KMS-11 (cell line): ENCODE measurements at regions not wholly inside any gene's neighbourhood (a gene's known extent, or its start where the extent isn't known, plus 50 kb on each side); places are given as distances from the start of the nearest gene placed in this dataset.

Experiments
- H2AFZ ChIP-seq: fragments of 200-600 bp; sonication (generic); 2 replicates; pipeline ENCODE4 v1.6.1; 2016; ENCODE audit warnings: antibody characterized with exemption, mixed run types, low read depth
- H3K27ac ChIP-seq: fragments of 200-600 bp; sonication (generic); 2 replicates; pipeline ENCODE4 v1.6.1; 2016; ENCODE audit warnings: mild to moderate bottlenecking, mixed run types
- H3K27me3 ChIP-seq: fragments of 200-600 bp; sonication (generic); 2 replicates; pipeline ENCODE4 v1.6.1; 2017; ENCODE audit warnings: mild to moderate bottlenecking, low read depth, mixed run types, moderate library complexity; ENCODE audit not compliant: insufficient read depth
- H3K36me3 ChIP-seq: fragments of 200-600 bp; sonication (generic); 2 replicates; pipeline ENCODE4 v1.6.1; 2017; ENCODE audit warnings: mild to moderate bottlenecking, mixed run types; ENCODE audit not compliant: insufficient read depth
- H3K4me1 ChIP-seq: fragments of 200-600 bp; sonication (generic); 2 replicates; pipeline ENCODE4 v1.6.1; 2016; ENCODE audit warnings: mild to moderate bottlenecking, low read depth, mixed run types; ENCODE audit not compliant: poor library complexity, severe bottlenecking
- H3K4me2 ChIP-seq: fragments of 200-600 bp; sonication (generic); 2 replicates; pipeline ENCODE4 v1.7.0; 2016; ENCODE audit warnings: mild to moderate bottlenecking, mixed run types
- H3K4me3 ChIP-seq: fragments of 200-600 bp; sonication (generic); IDR thresholded peaks from 2 replicates; pipeline ENCODE4 v1.6.1; 2017; ENCODE audit warnings: low read depth, low read length, mixed read lengths; ENCODE audit not compliant: insufficient read depth
- H3K79me2 ChIP-seq: fragments of 200-600 bp; sonication (generic); 2 replicates; pipeline ENCODE4 v1.6.1; 2016; ENCODE audit warnings: low read depth, mixed run types; ENCODE audit not compliant: insufficient read depth
- H3K9ac ChIP-seq: fragments of 200-600 bp; sonication (generic); 2 replicates; pipeline ENCODE4 v1.6.1; 2016; ENCODE audit warnings: mild to moderate bottlenecking, mixed run types
- H4K20me1 ChIP-seq: fragments of 200-600 bp; sonication (generic); 2 replicates; pipeline ENCODE4 v1.6.1; 2016; ENCODE audit warnings: mild to moderate bottlenecking, mixed run types; ENCODE audit not compliant: insufficient read depth
- CTCF ChIP-seq: fragments of 200-600 bp; sonication (generic); conservative IDR thresholded peaks from 2 replicates; pipeline ENCODE4 v1.6.1; 2017; ENCODE audit warnings: low read depth, mild to moderate bottlenecking, antibody characterized with exemption, low read length, moderate library complexity, mixed read lengths

GRCh38 chrX:127466211-127466610, 586.0 kb downstream of the ACTRT1 start:
- no peak overlapping the region for H3K9ac ChIP-seq
- H3K36me3 ChIP-seq = no peaks in the 10 kb centered on the region
- H3K4me3 ChIP-seq = no peak overlapping the region
- no peaks in the 10 kb centered on the region for H3K27me3 ChIP-seq
- no peaks in the 10 kb centered on the region for H3K79me2 ChIP-seq
- no peaks in the 10 kb centered on the region for H3K4me1 ChIP-seq
- H2AFZ ChIP-seq = no peak overlapping the region
- TF ChIP-seq CTCF = no peak
- no peak overlapping the region for H3K27ac ChIP-seq
- H3K4me2 ChIP-seq = no peak overlapping the region
- H4K20me1 ChIP-seq = no peaks in the 10 kb centered on the region

GRCh38 chrX:127459790-127460189, 592.4 kb downstream of the ACTRT1 start:
- Histone ChIP-seq H3K27me3 (no peaks in the 10 kb centered on the region), H3K4me1 (no peaks in the 10 kb centered on the region), H4K20me1 (no peaks in the 10 kb centered on the region), H3K4me2 (no peak overlapping the region), H3K27ac (no peak overlapping the region), H2AFZ (no peak overlapping the region), H3K4me3 (no peak overlapping the region), H3K79me2 (no peaks in the 10 kb centered on the region), H3K9ac (no peak overlapping the region), H3K36me3 (no peaks in the 10 kb centered on the region)
- TF ChIP-seq CTCF = no peak

GRCh38 chrX:127457161-127457560, 595.0 kb downstream of the ACTRT1 start:
- Histone ChIP-seq H3K9ac (no peak overlapping the region), H3K36me3 (no peaks in the 10 kb centered on the region), H3K27me3 (no peaks in the 10 kb centered on the region), H3K27ac (no peak overlapping the region), H4K20me1 (no peaks in the 10 kb centered on the region), H2AFZ (no peak overlapping the region), H3K79me2 (no peaks in the 10 kb centered on the region), H3K4me3 (no peak overlapping the region), H3K4me1 (no peaks in the 10 kb centered on the region), H3K4me2 (no peak overlapping the region)
- TF ChIP-seq CTCF = no peak

- Histone ChIP-seq H4K20me1 (no peaks in the 10 kb centered on the region), H3K27me3 (no peaks in the 10 kb centered on the region), H3K27ac (no peak overlapping the region), H3K4me3 (no peak overlapping the region), H2AFZ (no peak overlapping the region), H3K4me2 (no peak overlapping the region), H3K36me3 (no peaks in the 10 kb centered on the region), H3K9ac (no peak overlapping the region), H3K79me2 (no peaks in the 10 kb centered on the region), H3K4me1 (no peaks in the 10 kb centered on the region)
- TF ChIP-seq CTCF = no peak
Observed at GRCh38 chrX:127439676-127440075, 612.5 kb downstream of the ACTRT1 start.

GRCh38 chrX:127405946-127406345, 586.4 kb downstream of the PRR32 start:
- Histone ChIP-seq H3K9ac (no peak overlapping the region), H3K27ac (no peak overlapping the region), H3K4me2 (no peak overlapping the region), H3K27me3 (no peaks in the 10 kb centered on the region), H3K4me1 (no peaks in the 10 kb centered on the region), H2AFZ (no peak overlapping the region), H4K20me1 (no peaks in the 10 kb centered on the region), H3K4me3 (no peak overlapping the region), H3K79me2 (no peaks in the 10 kb centered on the region), H3K36me3 (no peaks in the 10 kb centered on the region)
- TF ChIP-seq CTCF = no peak
